ENCODE measurements at regions not wholly inside any gene's neighbourhood (a gene's known extent, or its start where the extent isn't known, plus 50 kb on each side); places are given as distances from the start of the nearest gene placed in this dataset.

GRCh38 chr16:25563700-25564099 is 128.1 kb upstream of the HS3ST4 start:
- TF ChIP-seq CTCF (IDR thresholded peaks at IDR 0.05) (no peak), POLR2A (IDR thresholded peaks at IDR 0.05) (no peak)

Measured in body of pancreas (tissue), 4 donors.